Liver (tissue), 8 donors: ENCODE measurements at regions not wholly inside any gene's neighbourhood (a gene's known extent, or its start where the extent isn't known, plus 50 kb on each side); places are given as distances from the start of the nearest gene placed in this dataset.

ENCODE experiments used
- DNase-seq: peaks from one replicate; pipeline ENCODE4 v3.0.0-alpha.2; 2017; ENCODE audit warnings: low spot score
- H3K27ac ChIP-seq, 2 donors: one replicate each; pipeline ENCODE4 v1.7.0; 2013; ENCODE audit warnings: inconsistent platforms in 2 of 2, low read length in 2 of 2, control low read depth in 1 of 2, low read depth in 1 of 2, mild to moderate bottlenecking in 1 of 2
- H3K27me3 ChIP-seq, 4 donors: one replicate each; pipeline versions ENCODE4 v1.6.1 to v1.7.0; 2013; ENCODE audit warnings: low read length in 3 of 4, inconsistent platforms in 1 of 4, mild to moderate bottlenecking in 1 of 4, moderate library complexity in 1 of 4; ENCODE audit not compliant: control insufficient read depth in 4 of 4, insufficient read depth in 4 of 4
- H3K36me3 ChIP-seq, 4 donors: one replicate each; pipeline versions ENCODE4 v1.6.1 to v1.7.0; 2013; ENCODE audit warnings: low read length in 3 of 4, mild to moderate bottlenecking in 3 of 4, low read depth in 1 of 4, moderate library complexity in 1 of 4; ENCODE audit not compliant: control insufficient read depth in 4 of 4, insufficient read depth in 3 of 4
- H3K4me1 ChIP-seq, 4 donors: one replicate each; pipeline versions ENCODE4 v1.6.1 to v1.7.0; 2013; ENCODE audit warnings: low read length in 3 of 4, mild to moderate bottlenecking in 3 of 4, moderate library complexity in 1 of 4; ENCODE audit not compliant: control insufficient read depth in 4 of 4, insufficient read depth in 4 of 4
- H3K4me3 ChIP-seq, 3 donors: one replicate each; pipeline versions ENCODE4 v1.6.1 to v1.7.0; 2013; ENCODE audit warnings: low read length in 3 of 3, control low read depth in 1 of 3, low read depth in 1 of 3, mild to moderate bottlenecking in 1 of 3
- H3K9ac ChIP-seq, 2 donors: one replicate each; pipeline ENCODE4 v1.7.0; 2013; ENCODE audit warnings: low read length in 2 of 2, mild to moderate bottlenecking in 2 of 2, moderate library complexity in 2 of 2, control low read depth in 1 of 2, low read depth in 1 of 2
- H3K9me3 ChIP-seq, 4 donors: one replicate each; pipeline versions ENCODE4 v1.6.1 to v1.7.0; 2013; ENCODE audit warnings: low read length in 3 of 4; ENCODE audit not compliant: control insufficient read depth in 4 of 4
- ATF3 ChIP-seq: IDR thresholded peaks from 2 replicates; pipeline ENCODE4 v1.6.1; 2016; ENCODE audit warnings: antibody characterized with exemption
- CTCF ChIP-seq: fragments of 150-350 bp; IDR thresholded peaks from 2 replicates; pipeline ENCODE4 v1.5.1; 2017; ENCODE audit warnings: improper control_type of control experiment, low read depth, low read length; ENCODE audit not compliant: missing input control
- EGR1 ChIP-seq, 2 donors: IDR thresholded peaks; 2 replicates each; pipeline ENCODE4 v1.6.1; 2016 to 2018; ENCODE audit warnings: antibody characterized with exemption in 2 of 2, low read depth in 2 of 2
- FOXA1 ChIP-seq: IDR thresholded peaks from 2 replicates; pipeline ENCODE4 v1.6.1; 2016; ENCODE audit warnings: antibody characterized with exemption
- FOXA2 ChIP-seq: IDR thresholded peaks from 2 replicates; pipeline ENCODE4 v1.6.1; 2016; ENCODE audit warnings: antibody characterized with exemption
- GABPA ChIP-seq, 2 donors: IDR thresholded peaks in 1 of 2; conservative IDR thresholded peaks in 1 of 2; 2 replicates each; pipeline ENCODE4 v1.6.1; 2016; ENCODE audit warnings: antibody characterized with exemption in 2 of 2, mild to moderate bottlenecking in 1 of 2, moderate library complexity in 1 of 2
- HNF4A ChIP-seq, 2 donors: conservative IDR thresholded peaks; 2 replicates each; pipeline ENCODE4 v1.6.1; 2016; ENCODE audit warnings: antibody characterized with exemption in 2 of 2, mild to moderate bottlenecking in 2 of 2
- JUND ChIP-seq, 2 donors: IDR thresholded peaks; 2 replicates each; pipeline ENCODE4 v1.6.1; 2016; ENCODE audit warnings: antibody characterized with exemption in 2 of 2
- MAX ChIP-seq: IDR thresholded peaks from 2 replicates; pipeline ENCODE4 v1.6.1; 2016; ENCODE audit warnings: antibody characterized with exemption
- NR2F2 ChIP-seq: IDR thresholded peaks from 2 replicates; pipeline ENCODE4 v1.6.1; 2016; ENCODE audit warnings: antibody characterized with exemption
- RAD21 ChIP-seq, 2 donors: IDR thresholded peaks; 2 replicates each; pipeline ENCODE4 v1.6.1; 2016; ENCODE audit warnings: antibody characterized with exemption in 2 of 2, mild to moderate bottlenecking in 2 of 2
- RXRA ChIP-seq, 2 donors: IDR thresholded peaks; 2 replicates each; pipeline ENCODE4 v1.6.1; 2017 to 2018; ENCODE audit warnings: antibody characterized with exemption in 2 of 2, mild to moderate bottlenecking in 1 of 2
- SP1 ChIP-seq: IDR thresholded peaks from 2 replicates; pipeline ENCODE4 v1.6.1; 2018; ENCODE audit warnings: antibody characterized with exemption, mild to moderate bottlenecking
- TAF1 ChIP-seq: conservative IDR thresholded peaks from 2 replicates; pipeline ENCODE4 v1.6.1; 2016; ENCODE audit warnings: antibody characterized with exemption, mild to moderate bottlenecking
- YY1 ChIP-seq: IDR thresholded peaks from 2 replicates; pipeline ENCODE4 v1.6.1; 2016; ENCODE audit warnings: antibody characterized with exemption, mild to moderate bottlenecking
- ZBTB33 ChIP-seq: IDR thresholded peaks from 2 replicates; pipeline ENCODE4 v1.6.1; 2016; ENCODE audit warnings: antibody characterized with exemption
- WGBS: extraction: QIAGEN DNeasy Blood & Tissue Kit; methylation state at CpG from one replicate; pipeline ENCODE4 v1.1.7; 2013; 5-methylcytosine and 5-hydroxymethylcytosine counted together
- donor health status: healthy.
- donor health status: healthy.
- donor health status: healthy.
- donor health status: healthy.
- donor health status: healthy.

- TF ChIP-seq FOXA2, result no peak
- no peak for TF ChIP-seq RXRA (IDR thresholded peaks at IDR 0.05)
- TF ChIP-seq GABPA (IDR thresholded peaks at IDR 0.05 in 1 of 2, conservative IDR thresholded peaks at IDR 0.05 in 1 of 2), result no peak
- no peak for TF ChIP-seq ZBTB33
- TF ChIP-seq TAF1, result no peak
- TF ChIP-seq FOXA1, result no peak
- TF ChIP-seq NR2F2, result no peak
- no peak for TF ChIP-seq YY1
- TF ChIP-seq CTCF, result no peak
- TF ChIP-seq HNF4A (conservative IDR thresholded peaks at IDR 0.05), result no peak
- no peak for TF ChIP-seq RAD21 (IDR thresholded peaks at IDR 0.05)
- TF ChIP-seq EGR1 (IDR thresholded peaks at IDR 0.05; ENCODE audit: low read depth in 2 of 2), result no peak
- no peak for TF ChIP-seq JUND (IDR thresholded peaks at IDR 0.05)
- TF ChIP-seq MAX, result no peak
- no peak for TF ChIP-seq SP1
- no peak for TF ChIP-seq ATF3
- Histone ChIP-seq H3K4me1 (no peaks in the 10 kb centered on the region), H3K27ac (no peak overlapping the region), H3K27me3 (no peaks in the 10 kb centered on the region), H3K9me3 (no peaks in the 10 kb centered on the region), H3K4me3 (no peak overlapping the region), H3K9ac (no peak overlapping the region), H3K36me3 (no peaks in the 10 kb centered on the region)
- 95% methylated on average over 2 of the region's 2 CpGs for WGBS
- no peak for DNase-seq
Measured at GRCh38 chr20:47931002-47931401, 145.7 kb upstream of the SULF2 start.

- TF ChIP-seq ZBTB33, result no peak
- Histone ChIP-seq H3K4me3 (no peak overlapping the region), H3K27me3 (no peaks in the 10 kb centered on the region), H3K9me3 (no peaks in the 10 kb centered on the region), H3K36me3 (no peaks in the 10 kb centered on the region), H3K9ac (no peak overlapping the region), H3K27ac (no peak overlapping the region), H3K4me1 (no peaks in the 10 kb centered on the region)
- WGBS, result 84% methylated on average over 6 of the region's 6 CpGs
- no peak for DNase-seq
Measured at GRCh38 chr20:47929368-47930115, 144.3 kb upstream of the SULF2 start.
